Uterus (tissue), 3 donors: ENCODE measurements at regions not wholly inside any gene's neighbourhood (a gene's known extent, or its start where the extent isn't known, plus 50 kb on each side); places are given as distances from the start of the nearest gene placed in this dataset.
"Not testable (repeated sequence)": the region's sequence is repeated elsewhere in the genome, so short reads cannot be mapped to it uniquely, and the experiment has no call there.

ENCODE experiments used
- DNase-seq, 2 donors: peaks; one replicate each; pipeline ENCODE4 v3.0.0-alpha.2; 2019 to 2020
- H3K27ac ChIP-seq, 2 donors: fragments of 200-600 bp; sonication (generic); 1 replicate in 1 of 2; 2 replicates in 1 of 2; pipeline ENCODE4 v1.5.1; 2016 to 2018
- H3K27me3 ChIP-seq, 2 donors: fragments of 200-600 bp; sonication (generic); one replicate each; pipeline ENCODE4 v1.5.1; 2018 to 2019; ENCODE audit warnings: control low read depth in 1 of 2
- H3K36me3 ChIP-seq, 2 donors: fragments of 200-600 bp; sonication (generic); one replicate each; pipeline ENCODE4 v1.5.1; 2019; ENCODE audit warnings: control low read depth in 1 of 2
- H3K4me1 ChIP-seq, 2 donors: fragments of 200-600 bp; sonication (generic); one replicate each; pipeline ENCODE4 v1.5.1; 2018 to 2019; ENCODE audit warnings: control low read depth in 1 of 2
- H3K4me3 ChIP-seq, 2 donors: fragments of 200-600 bp; sonication (generic); 1 replicate in 1 of 2; 2 replicates in 1 of 2; pipeline ENCODE4 v1.5.1; 2018 to 2019; ENCODE audit warnings: mild to moderate bottlenecking in 1 of 2
- H3K9me3 ChIP-seq, 2 donors: fragments of 200-600 bp; sonication (generic); one replicate each; pipeline ENCODE4 v1.5.1; 2019; ENCODE audit warnings: control low read depth in 1 of 2
- CTCF ChIP-seq, 4 experiments: fragments of 200-600 bp in 2 of 4; fragments of 450-650 bp in 2 of 4; sonication (generic) in 2 of 4; IDR thresholded peaks; one replicate each; pipeline ENCODE4 v1.5.1; 2016 to 2019; ENCODE audit warnings: antibody characterized with exemption in 4 of 4, mild to moderate bottlenecking in 2 of 4, moderate library complexity in 1 of 4
- POLR2A ChIP-seq, 2 donors: fragments of 450-650 bp; IDR thresholded peaks; one replicate each; pipeline ENCODE4 v1.6.1; 2016; ENCODE audit warnings: antibody characterized with exemption in 2 of 2, mild to moderate bottlenecking in 1 of 2, moderate library complexity in 1 of 2
- intact Hi-C: fragments of 100-400 bp; cut with DNase I; formaldehyde crosslinking; loops from one replicate; pipeline ENCODE4 v1.15.1; 2023; ENCODE audit warnings: low total_unique reads
- donor health status: DM: yes; HTN: yes; CAD: no.

- H3K27ac ChIP-seq, result no peak overlapping the region
- no peaks in the 10 kb centered on the region for H3K4me1 ChIP-seq
- H3K9me3 ChIP-seq, result no peaks in the 10 kb centered on the region
- no peak for DNase-seq
- intact Hi-C loops, result no loop called here
- no peaks in the 10 kb centered on the region for H3K36me3 ChIP-seq
- TF ChIP-seq POLR2A (IDR thresholded peaks at IDR 0.05) (no peak), CTCF (IDR thresholded peaks at IDR 0.05) (no peak)
- no peaks in the 10 kb centered on the region for H3K27me3 ChIP-seq
- H3K4me3 ChIP-seq, result no peak overlapping the region
These were observed 318.4 kb downstream of the NR2F2 start for GRCh38 chr15:96648866-96649265.

- intact Hi-C loops, result no loop called here
- no peak for TF ChIP-seq CTCF (IDR thresholded peaks at IDR 0.05)
- no peak for TF ChIP-seq POLR2A (IDR thresholded peaks at IDR 0.05)
- DNase-seq, result no peak
- H3K9me3 ChIP-seq, result no peaks in the 10 kb centered on the region
- no peaks in the 10 kb centered on the region for H3K36me3 ChIP-seq
- H3K27ac ChIP-seq, result no peak overlapping the region
- H3K4me3 ChIP-seq, result no peak overlapping the region
- no peaks in the 10 kb centered on the region for H3K27me3 ChIP-seq
- H3K4me1 ChIP-seq, result no peaks in the 10 kb centered on the region
These were observed 326.6 kb downstream of the NR2F2 start for GRCh38 chr15:96657096-96657495.

- H3K4me3 ChIP-seq, H3K9me3 ChIP-seq, DNase-seq, intact Hi-C loops, H3K4me1 ChIP-seq, H3K27me3 ChIP-seq, H3K36me3 ChIP-seq, H3K27ac ChIP-seq: not testable (repeated sequence)
These were observed 336.5 kb downstream of the NR2F2 start for GRCh38 chr15:96666979-96667378.

- intact Hi-C loops, result no loop called here
These were observed 339.9 kb downstream of the NR2F2 start for GRCh38 chr15:96670389-96670788.

GRCh38 chr15:96672629-96673028 lies 342.1 kb downstream of the NR2F2 start:
- TF ChIP-seq CTCF (IDR thresholded peaks at IDR 0.05) (no peak), POLR2A (IDR thresholded peaks at IDR 0.05) (no peak)
- H3K4me3 ChIP-seq, result no peak overlapping the region
- no peaks in the 10 kb centered on the region for H3K4me1 ChIP-seq
- no peaks in the 10 kb centered on the region for H3K9me3 ChIP-seq
- intact Hi-C loops, result no loop called here
- DNase-seq, result no peak
- H3K27ac ChIP-seq, result no peak overlapping the region
- H3K36me3 ChIP-seq, result no peaks in the 10 kb centered on the region
- H3K27me3 ChIP-seq, result no peaks in the 10 kb centered on the region

More at GRCh38 chr15:96670389-96670788, 339.9 kb downstream of the NR2F2 start:
- DNase-seq, result no peak
- Histone ChIP-seq H3K4me1 (no peaks in the 10 kb centered on the region), H3K9me3 (no peaks in the 10 kb centered on the region), H3K4me3 (no peak overlapping the region), H3K27me3 (no peaks in the 10 kb centered on the region), H3K27ac (no peak overlapping the region), H3K36me3 (no peaks in the 10 kb centered on the region)
- TF ChIP-seq POLR2A (IDR thresholded peaks at IDR 0.05) (no peak), CTCF (IDR thresholded peaks at IDR 0.05) (no peak)

GRCh38 chr15:96678386-96678785 lies 347.9 kb downstream of the NR2F2 start:
- Histone ChIP-seq H3K4me1 (no peaks in the 10 kb centered on the region), H3K27me3 (no peaks in the 10 kb centered on the region), H3K4me3 (no peak overlapping the region), H3K9me3 (no peaks in the 10 kb centered on the region), H3K36me3 (no peaks in the 10 kb centered on the region), H3K27ac (no peak overlapping the region)
- intact Hi-C loops, result no loop called here
- TF ChIP-seq CTCF (IDR thresholded peaks at IDR 0.05), result no peak
- TF ChIP-seq POLR2A (IDR thresholded peaks at IDR 0.05), result no peak
- DNase-seq, result no peak
